IMR-90 (cell line): ENCODE measurements at regions not wholly inside any gene's neighbourhood (a gene's known extent, or its start where the extent isn't known, plus 50 kb on each side); places are given as distances from the start of the nearest gene placed in this dataset.
A peak's percentile ranks its signal among the peaks of the same experiment; 100 is the strongest.

Source experiments
- ATAC-seq: fragments of 200-7000 bp; cut with Tn5 transposase; 2 replicates; pipeline ENCODE4 v1.9.1; 2020; ENCODE audit warnings: low read depth, mild to moderate bottlenecking, moderate library complexity
- BruUV-seq: library from RNA; stranded (reverse); fragments of 400-500 nt; replicated peaks from 2 replicates; lab custom pipeline; 2021; lab: Mats Ljungman, UMichigan
- CTCF ChIA-PET: fragments of 300-600 bp; formaldehyde crosslinking; extraction: SDS; loops from one replicate; lab custom pipeline; 2021; ENCODE audit warnings: antibody characterized with exemption; lab: Yijun Ruan, JAX
- POLR2A ChIA-PET: fragments of 300-600 bp; sonication (Branson Sonifier 250); formaldehyde crosslinking; loops from one replicate; lab custom pipeline; 2022; ENCODE audit warnings: antibody characterized with exemption; ENCODE audit not compliant: unreplicated experiment; lab: Charles Lee
- DNase-seq: peaks from one replicate; pipeline ENCODE4 v3.0.0; 2013
- H2AFZ ChIP-seq: replicated peaks from 2 replicates; pipeline ENCODE3; 2013; ENCODE audit warnings: low read length, mild to moderate bottlenecking; ENCODE audit not compliant: poor library complexity
- H2AK5ac ChIP-seq: 2 replicates; pipeline ENCODE4 v1.6.1; 2013; ENCODE audit warnings: low read depth, low read length, inconsistent platforms
- H2AK9ac ChIP-seq: replicated peaks from 2 replicates; pipeline ENCODE3; 2013; ENCODE audit warnings: mild to moderate bottlenecking, low read depth, low read length, moderate library complexity; ENCODE audit not compliant: poor library complexity
- H2BK120ac ChIP-seq: 2 replicates; pipeline ENCODE4 v1.6.1; 2013; ENCODE audit warnings: low read depth, low read length, inconsistent platforms
- H2BK15ac ChIP-seq: 3 replicates; pipeline ENCODE4 v1.6.1; 2013; ENCODE audit warnings: low read depth, low read length, inconsistent platforms
- H2BK20ac ChIP-seq: 2 replicates; pipeline ENCODE4 v1.6.1; 2013; ENCODE audit warnings: low read depth, mild to moderate bottlenecking, inconsistent platforms, low read length, moderate library complexity
- H2BK5ac ChIP-seq: 2 replicates; pipeline ENCODE4 v1.6.1; 2013; ENCODE audit warnings: mild to moderate bottlenecking, low read depth, low read length, inconsistent platforms; ENCODE audit not compliant: poor library complexity, severe bottlenecking
- H3K14ac ChIP-seq: replicated peaks from 2 replicates; pipeline ENCODE4 v1.6.1; 2013; ENCODE audit warnings: low read depth, low read length, inconsistent platforms
- H3K18ac ChIP-seq: 2 replicates; pipeline ENCODE4 v1.6.1; 2013; ENCODE audit warnings: low read depth, low read length, control low read depth
- H3K23ac ChIP-seq: 2 replicates; pipeline ENCODE4 v1.6.1; 2013; ENCODE audit warnings: low read depth, low read length, inconsistent platforms
- H3K27ac ChIP-seq: 2 replicates; pipeline ENCODE4 v1.5.1; 2013; ENCODE audit warnings: mild to moderate bottlenecking, control low read depth, low read length; ENCODE audit not compliant: insufficient read depth
- H3K27me3 ChIP-seq: 2 replicates; pipeline ENCODE4 v1.6.1; 2013; ENCODE audit warnings: low read length; ENCODE audit not compliant: control insufficient read depth, insufficient read depth
- H3K36me3 ChIP-seq: 2 replicates; pipeline ENCODE4 v1.6.1; 2013; ENCODE audit warnings: low read length, mixed read lengths; ENCODE audit not compliant: control insufficient read depth, insufficient read depth
- H3K4ac ChIP-seq: 2 replicates; pipeline ENCODE4 v1.6.1; 2013; ENCODE audit warnings: low read depth, low read length, inconsistent platforms
- H3K4me1 ChIP-seq: 2 replicates; pipeline ENCODE4 v1.6.1; 2013; ENCODE audit warnings: low read length, mixed read lengths; ENCODE audit not compliant: control insufficient read depth, insufficient read depth
- H3K4me2 ChIP-seq: 2 replicates; pipeline ENCODE4 v1.6.1; 2013; ENCODE audit warnings: low read depth, mild to moderate bottlenecking, control low read depth, low read length, moderate library complexity
- H3K4me3 ChIP-seq: 2 replicates; pipeline ENCODE4 v1.5.1; 2013; ENCODE audit warnings: low read depth, mild to moderate bottlenecking, control low read depth, low read length, moderate library complexity; ENCODE audit not compliant: insufficient read depth
- H3K56ac ChIP-seq: 2 replicates; pipeline ENCODE4 v1.6.1; 2013; ENCODE audit warnings: low read length, inconsistent platforms; ENCODE audit not compliant: insufficient read depth; ENCODE audit errors: extremely low read depth
- H3K79me1 ChIP-seq, 2 experiments: 2 replicates each; pipeline ENCODE4 v1.6.1; 2013; ENCODE audit warnings: low read length in 2 of 2, inconsistent platforms in 1 of 2, low read depth in 1 of 2
- H3K9ac ChIP-seq: 2 replicates; pipeline ENCODE4 v1.6.1; 2013; ENCODE audit warnings: low read depth, low read length, control low read depth
- H3K9me1 ChIP-seq: 2 replicates; pipeline ENCODE4 v1.6.1; 2013; ENCODE audit warnings: low read length, inconsistent platforms; ENCODE audit not compliant: insufficient read depth
- H3K9me3 ChIP-seq: 2 replicates; pipeline ENCODE4 v1.6.1; 2013; ENCODE audit warnings: low read length; ENCODE audit not compliant: control insufficient read depth, insufficient read depth
- H4K20me1 ChIP-seq: 2 replicates; pipeline ENCODE4 v1.6.1; 2013; ENCODE audit warnings: low read length, inconsistent platforms; ENCODE audit not compliant: insufficient read depth
- H4K5ac ChIP-seq: 2 replicates; pipeline ENCODE4 v1.6.1; 2013; ENCODE audit warnings: mild to moderate bottlenecking, low read depth, low read length, control low read depth
- H4K8ac ChIP-seq, 2 experiments: 2 replicates each; pipeline ENCODE4 v1.6.1; 2013; ENCODE audit warnings: low read depth in 2 of 2, low read length in 2 of 2, control low read depth in 1 of 2, inconsistent platforms in 1 of 2
- H4K91ac ChIP-seq: 2 replicates; pipeline ENCODE4 v1.6.1; 2013; ENCODE audit warnings: low read depth, low read length, inconsistent platforms; ENCODE audit not compliant: insufficient read depth
- BHLHE40 ChIP-seq: fragments of 150-350 bp; IDR thresholded peaks from 2 replicates; pipeline ENCODE4 v1.6.1; 2016; ENCODE audit warnings: mild to moderate bottlenecking, low read depth, low read length
- CEBPB ChIP-seq: IDR thresholded peaks from 2 replicates; pipeline ENCODE4 v1.6.1; 2012; ENCODE audit warnings: low read depth, low read length, improper control_type of control experiment
- CHD1 ChIP-seq: IDR thresholded peaks from 2 replicates; pipeline ENCODE4 v1.6.1; 2012; ENCODE audit warnings: low read depth, low read length, improper control_type of control experiment
- FOS ChIP-seq: fragments of 150-350 bp; IDR thresholded peaks from 2 replicates; pipeline ENCODE4 v1.6.1; 2016; ENCODE audit warnings: low read depth, low read length
- NFE2L2 ChIP-seq: fragments of 150-350 bp; IDR thresholded peaks from 2 replicates; pipeline ENCODE4 v1.6.1; 2016; ENCODE audit warnings: low read depth, mild to moderate bottlenecking, low read length
- POLR2A ChIP-seq: IDR thresholded peaks from 2 replicates; pipeline ENCODE4 v1.6.1; 2012; ENCODE audit warnings: mild to moderate bottlenecking, low read depth, low read length
- RAD21 ChIP-seq: IDR thresholded peaks from 2 replicates; pipeline ENCODE4 v1.6.1; 2012; ENCODE audit warnings: low read length, improper control_type of control experiment
- RCOR1 ChIP-seq: IDR thresholded peaks from 2 replicates; pipeline ENCODE4 v1.6.1; 2012; ENCODE audit warnings: mild to moderate bottlenecking, low read length, improper control_type of control experiment; ENCODE audit not compliant: insufficient replicate concordance
- RFX5 ChIP-seq: IDR thresholded peaks from 2 replicates; pipeline ENCODE4 v1.8.0; 2012; ENCODE audit warnings: low read depth, mild to moderate bottlenecking, low read length, moderate library complexity
- SMC3 ChIP-seq: fragments of 150-350 bp; IDR thresholded peaks from 2 replicates; pipeline ENCODE4 v1.6.1; 2016; ENCODE audit warnings: low read depth, mild to moderate bottlenecking, antibody characterized with exemption, low read length, moderate library complexity
- WGBS, 2 experiments: methylation state at CpG; one replicate each; pipeline versions ENCODE4 v1.1.5 to v1.1.7; 2013; ENCODE audit warnings: missing lambda C conversion rate in 2 of 2; ENCODE audit not compliant: insufficient read length in 1 of 2; ENCODE audit errors: extremely low coverage in 2 of 2; 5-methylcytosine and 5-hydroxymethylcytosine counted together
- dilution Hi-C: fragments of 300-500 bp; cut with HindIII; formaldehyde crosslinking; loops from one replicate; pipeline ENCODE4 v1.14.3; 2018; ENCODE audit warnings: low sequenced_read_pairs; ENCODE audit not compliant: unreplicated experiment
- in situ Hi-C: fragments of 300-500 bp; cut with MboI; formaldehyde crosslinking; loops from 3 replicates; pipeline ENCODE4 v1.14.3; 2019; ENCODE audit warnings: low sequenced_read_pairs, inconsistent platforms, mixed read lengths
- intact Hi-C: fragments of 100-400 bp; cut with micrococcal nuclease; formaldehyde crosslinking; loops from 2 replicates; pipeline ENCODE4 v1.10.0; 2022
- TF ChIP-seq, protein P1 (sequence below): fragments of 150-350 bp; IDR thresholded peaks from 2 replicates; pipeline ENCODE4 v1.6.1; 2017; ENCODE audit warnings: mild to moderate bottlenecking, antibody characterized with exemption, low read length, low read depth
- TF ChIP-seq, protein P2 (sequence below): conservative IDR thresholded peaks from 2 replicates; pipeline ENCODE4 v1.5.1; 2012; ENCODE audit warnings: mild to moderate bottlenecking, low read depth, low read length, improper control_type of control experiment
- TF ChIP-seq, protein P3 (sequence below): fragments of 150-350 bp; IDR thresholded peaks from 2 replicates; pipeline ENCODE4 v1.6.1; 2016; ENCODE audit warnings: low read depth, mild to moderate bottlenecking, low read length, moderate library complexity, borderline replicate concordance

DNA sequence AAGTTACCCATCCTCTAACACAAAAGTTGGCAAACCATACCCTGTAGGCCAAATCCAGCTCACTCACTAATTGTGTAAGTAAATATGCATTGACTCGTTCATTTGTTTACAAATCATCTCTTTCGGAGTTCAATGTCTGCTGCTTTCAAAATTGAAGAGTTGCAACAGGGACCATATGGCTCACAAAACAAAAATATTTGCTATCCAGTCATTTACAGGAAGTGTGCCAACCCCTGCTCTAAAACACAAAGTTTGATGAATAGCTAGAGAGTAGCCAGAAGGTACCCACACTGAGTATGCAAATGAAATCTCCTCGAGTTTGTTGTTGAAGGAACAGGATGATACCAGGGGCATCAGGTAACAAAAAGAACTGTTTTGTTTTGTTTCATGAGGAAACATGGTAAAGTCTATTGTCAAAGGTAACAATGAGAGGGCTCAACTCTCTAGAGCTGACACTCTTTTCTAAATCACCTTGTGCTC is 236.2 kb upstream of the THBS1 start:
- BruUV-seq: no TSS peak
- intact Hi-C loops: no loop called here

More for the DNA sequence above, 236.2 kb upstream of the THBS1 start:
- Histone ChIP-seq H3K23ac (no peak overlapping the region), H4K91ac (no peak overlapping the region), H3K56ac (no peak overlapping the region), H2BK120ac (no peak overlapping the region), H4K20me1 (no peaks in the 10 kb centered on the region), H3K27me3 (no peaks in the 10 kb centered on the region), H3K18ac (no peak overlapping the region), H4K5ac (peak overlapping the region; percentile 45; the same call in 1 of the 2 replicates), H2BK5ac (no peak overlapping the region), H2AK5ac (no peak overlapping the region), H4K8ac (no peak overlapping the region), H3K4me3 (no peak overlapping the region), H2BK15ac (0 out of 3 replicates have a peak overlapping the region, but pooled peaks have one; percentile 11), H3K4me1 (no peaks in the 10 kb centered on the region), H3K79me1 (no peaks in the 10 kb centered on the region), H3K27ac (no peak overlapping the region), H2AK9ac (no peak overlapping the region), H2BK20ac (no peak overlapping the region), H3K14ac (no peak overlapping the region), H2AFZ (no peak overlapping the region), H3K4ac (no peak overlapping the region), H3K36me3 (no peaks in the 10 kb centered on the region), H3K9me1 (no peaks in the 10 kb centered on the region), H3K9me3 (no peaks in the 10 kb centered on the region; the same call in none of the 2 replicates), H3K4me2 (no peak overlapping the region), H3K9ac (no peak overlapping the region)
- no CpG with 5 or more reads among the region's 3 CpGs for WGBS, 2 experiments
- CTCF ChIA-PET: interaction anchor here (0.5 kb wide), 1 partner anchor 9 kb away, joined by 4 read pairs; no protein-coding TSS in a partner anchor
- POLR2A ChIA-PET: interaction anchor here (0.6 to 1.2 kb wide), 2 partner anchors 236 to 238 kb away, joined by 3 read pairs; partner anchors contain the start of gene THBS1
- DNase-seq (no peak), ATAC-seq (no peak)
- TF ChIP-seq CEBPB (no peak), CHD1 (no peak), NFE2L2 (no peak), RFX5 (no peak), POLR2A (no peak), RCOR1 (no peak), RAD21 (no peak), BHLHE40 (no peak), SMC3 (no peak), FOS (no peak)
- TF ChIP-seq, protein P1, sequence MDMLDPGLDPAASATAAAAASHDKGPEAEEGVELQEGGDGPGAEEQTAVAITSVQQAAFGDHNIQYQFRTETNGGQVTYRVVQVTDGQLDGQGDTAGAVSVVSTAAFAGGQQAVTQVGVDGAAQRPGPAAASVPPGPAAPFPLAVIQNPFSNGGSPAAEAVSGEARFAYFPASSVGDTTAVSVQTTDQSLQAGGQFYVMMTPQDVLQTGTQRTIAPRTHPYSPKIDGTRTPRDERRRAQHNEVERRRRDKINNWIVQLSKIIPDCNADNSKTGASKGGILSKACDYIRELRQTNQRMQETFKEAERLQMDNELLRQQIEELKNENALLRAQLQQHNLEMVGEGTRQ: no peak
- TF ChIP-seq, protein P2, sequence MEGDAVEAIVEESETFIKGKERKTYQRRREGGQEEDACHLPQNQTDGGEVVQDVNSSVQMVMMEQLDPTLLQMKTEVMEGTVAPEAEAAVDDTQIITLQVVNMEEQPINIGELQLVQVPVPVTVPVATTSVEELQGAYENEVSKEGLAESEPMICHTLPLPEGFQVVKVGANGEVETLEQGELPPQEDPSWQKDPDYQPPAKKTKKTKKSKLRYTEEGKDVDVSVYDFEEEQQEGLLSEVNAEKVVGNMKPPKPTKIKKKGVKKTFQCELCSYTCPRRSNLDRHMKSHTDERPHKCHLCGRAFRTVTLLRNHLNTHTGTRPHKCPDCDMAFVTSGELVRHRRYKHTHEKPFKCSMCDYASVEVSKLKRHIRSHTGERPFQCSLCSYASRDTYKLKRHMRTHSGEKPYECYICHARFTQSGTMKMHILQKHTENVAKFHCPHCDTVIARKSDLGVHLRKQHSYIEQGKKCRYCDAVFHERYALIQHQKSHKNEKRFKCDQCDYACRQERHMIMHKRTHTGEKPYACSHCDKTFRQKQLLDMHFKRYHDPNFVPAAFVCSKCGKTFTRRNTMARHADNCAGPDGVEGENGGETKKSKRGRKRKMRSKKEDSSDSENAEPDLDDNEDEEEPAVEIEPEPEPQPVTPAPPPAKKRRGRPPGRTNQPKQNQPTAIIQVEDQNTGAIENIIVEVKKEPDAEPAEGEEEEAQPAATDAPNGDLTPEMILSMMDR: no peak
- TF ChIP-seq, protein P3, sequence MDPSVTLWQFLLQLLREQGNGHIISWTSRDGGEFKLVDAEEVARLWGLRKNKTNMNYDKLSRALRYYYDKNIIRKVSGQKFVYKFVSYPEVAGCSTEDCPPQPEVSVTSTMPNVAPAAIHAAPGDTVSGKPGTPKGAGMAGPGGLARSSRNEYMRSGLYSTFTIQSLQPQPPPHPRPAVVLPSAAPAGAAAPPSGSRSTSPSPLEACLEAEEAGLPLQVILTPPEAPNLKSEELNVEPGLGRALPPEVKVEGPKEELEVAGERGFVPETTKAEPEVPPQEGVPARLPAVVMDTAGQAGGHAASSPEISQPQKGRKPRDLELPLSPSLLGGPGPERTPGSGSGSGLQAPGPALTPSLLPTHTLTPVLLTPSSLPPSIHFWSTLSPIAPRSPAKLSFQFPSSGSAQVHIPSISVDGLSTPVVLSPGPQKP: no peak
- in situ Hi-C loops: no loop called here
- dilution Hi-C loops: no loop called here
